ENCODE measurements at regions not wholly inside any gene's neighbourhood (a gene's known extent, or its start where the extent isn't known, plus 50 kb on each side); places are given as distances from the start of the nearest gene placed in this dataset.
"Not testable (repeated sequence)": the region's sequence is repeated elsewhere in the genome, so short reads cannot be mapped to it uniquely, and the experiment has no call there.

DNA sequence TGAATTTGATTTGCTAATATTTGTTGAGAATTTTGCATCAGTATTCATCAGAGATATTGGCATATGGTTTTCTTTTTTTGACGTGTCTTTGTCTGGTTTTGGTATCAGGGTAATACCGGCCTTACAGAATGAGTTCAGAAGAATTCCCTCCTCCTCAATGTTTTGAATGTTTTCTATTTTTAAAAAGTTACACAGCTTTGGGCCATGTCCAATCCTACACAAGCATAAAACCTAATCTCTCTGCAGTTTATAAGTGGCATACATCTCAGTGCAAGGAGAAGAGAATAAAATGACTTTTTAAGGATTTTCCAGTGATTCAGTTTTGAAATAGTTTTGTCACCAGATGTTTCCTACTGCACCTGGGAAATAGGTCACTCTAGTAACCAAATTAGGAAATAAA, 185.5 kb downstream of the COL12A1 start:
- TF ChIP-seq, protein P1, sequence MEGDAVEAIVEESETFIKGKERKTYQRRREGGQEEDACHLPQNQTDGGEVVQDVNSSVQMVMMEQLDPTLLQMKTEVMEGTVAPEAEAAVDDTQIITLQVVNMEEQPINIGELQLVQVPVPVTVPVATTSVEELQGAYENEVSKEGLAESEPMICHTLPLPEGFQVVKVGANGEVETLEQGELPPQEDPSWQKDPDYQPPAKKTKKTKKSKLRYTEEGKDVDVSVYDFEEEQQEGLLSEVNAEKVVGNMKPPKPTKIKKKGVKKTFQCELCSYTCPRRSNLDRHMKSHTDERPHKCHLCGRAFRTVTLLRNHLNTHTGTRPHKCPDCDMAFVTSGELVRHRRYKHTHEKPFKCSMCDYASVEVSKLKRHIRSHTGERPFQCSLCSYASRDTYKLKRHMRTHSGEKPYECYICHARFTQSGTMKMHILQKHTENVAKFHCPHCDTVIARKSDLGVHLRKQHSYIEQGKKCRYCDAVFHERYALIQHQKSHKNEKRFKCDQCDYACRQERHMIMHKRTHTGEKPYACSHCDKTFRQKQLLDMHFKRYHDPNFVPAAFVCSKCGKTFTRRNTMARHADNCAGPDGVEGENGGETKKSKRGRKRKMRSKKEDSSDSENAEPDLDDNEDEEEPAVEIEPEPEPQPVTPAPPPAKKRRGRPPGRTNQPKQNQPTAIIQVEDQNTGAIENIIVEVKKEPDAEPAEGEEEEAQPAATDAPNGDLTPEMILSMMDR (IDR thresholded peaks at IDR 0.05; ENCODE audit: low read depth, low read length, missing control alignments): no peak
- no peak overlapping the region for H3K27ac ChIP-seq
- in situ Hi-C loops (cut with HindIII; ENCODE audit: low pct_ligation_motif_present, low sequenced_read_pairs): no loop called here
- H3K27me3 ChIP-seq (replicated peaks): no peaks in the 10 kb centered on the region
- DNase-seq: no peak
- H3K4me3 ChIP-seq (ENCODE audit: low read depth, low read length): no peak overlapping the region
- no peaks in the 10 kb centered on the region for H3K36me3 ChIP-seq (replicated peaks)

DNA sequence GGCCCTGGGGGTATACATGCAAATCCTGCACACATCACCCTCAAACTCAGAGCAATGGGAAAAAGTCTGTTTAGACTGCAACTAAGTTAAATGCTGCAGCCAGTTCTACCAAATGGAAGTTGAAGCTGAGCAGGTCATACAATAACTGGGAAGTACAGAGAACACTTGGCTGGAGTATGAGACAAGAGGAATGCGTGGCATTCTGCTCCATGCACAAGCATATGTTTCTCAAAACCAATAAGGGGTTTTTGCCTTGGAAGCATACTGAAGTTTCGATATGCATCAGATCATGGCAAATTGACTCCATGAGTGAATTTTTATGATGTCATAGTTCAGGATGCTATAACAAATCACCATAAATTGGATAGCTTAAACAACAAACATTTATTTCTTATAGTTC, 193.8 kb downstream of the COL12A1 start:
- no peaks in the 10 kb centered on the region for H3K36me3 ChIP-seq (replicated peaks)
- H3K27ac ChIP-seq: no peak overlapping the region
- TF ChIP-seq, protein P1 (IDR thresholded peaks at IDR 0.05; ENCODE audit: low read depth, low read length, missing control alignments): no peak
- in situ Hi-C loops (cut with HindIII; ENCODE audit: low pct_ligation_motif_present, low sequenced_read_pairs): no loop called here
- no peaks in the 10 kb centered on the region for H3K27me3 ChIP-seq (replicated peaks)
- DNase-seq: no peak
- H3K4me3 ChIP-seq (ENCODE audit: low read depth, low read length): no peak overlapping the region

DNA sequence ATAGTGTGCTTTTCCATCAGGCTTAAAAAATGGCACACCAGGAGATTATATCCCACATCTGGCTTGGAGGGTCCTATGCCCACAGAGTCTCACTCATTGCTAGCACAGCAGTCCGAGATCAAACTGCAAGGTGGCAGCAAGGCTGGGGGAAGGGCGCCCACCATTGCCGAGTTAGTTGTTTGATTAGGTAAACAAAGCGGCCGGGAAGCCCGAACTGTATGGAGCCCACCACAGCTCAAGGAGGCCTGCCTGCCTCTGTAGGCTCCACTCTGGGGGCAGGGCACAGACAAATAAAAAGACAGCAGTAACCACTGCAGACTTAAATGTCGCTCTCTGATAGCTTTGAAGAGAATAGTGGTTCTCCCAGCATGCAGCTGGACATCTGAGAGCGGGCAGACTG, 201.9 kb downstream of the COL12A1 start:
- not testable (repeated sequence) for DNase-seq

DNA sequence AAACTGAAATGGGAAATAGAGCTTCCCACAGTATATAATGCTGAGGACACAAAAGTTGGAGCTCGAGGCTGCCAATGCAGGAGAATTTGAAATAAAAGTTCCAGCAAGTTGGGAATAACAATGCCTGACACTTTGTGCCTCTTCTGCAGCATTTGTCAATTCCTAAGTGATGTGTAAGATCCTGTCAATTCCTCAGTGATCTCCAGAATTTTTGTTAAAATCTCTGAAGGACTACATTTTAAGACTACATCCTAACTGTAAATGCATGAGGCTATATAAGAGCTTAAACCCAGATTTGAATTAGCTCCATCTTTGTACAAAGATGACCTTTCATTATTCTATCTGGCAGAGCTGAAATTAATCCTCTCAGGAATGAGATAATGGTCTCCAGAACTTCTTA, 208.2 kb downstream of the COL12A1 start:
- TF ChIP-seq, protein P1 (IDR thresholded peaks at IDR 0.05; ENCODE audit: low read depth, low read length, missing control alignments): no peak
- no peak for DNase-seq
- H3K36me3 ChIP-seq (replicated peaks): no peaks in the 10 kb centered on the region
- in situ Hi-C loops (cut with HindIII; ENCODE audit: low pct_ligation_motif_present, low sequenced_read_pairs): no loop called here
- H3K4me3 ChIP-seq (ENCODE audit: low read depth, low read length): no peak overlapping the region
- H3K27ac ChIP-seq: no peak overlapping the region
- H3K27me3 ChIP-seq (replicated peaks): no peaks in the 10 kb centered on the region

More for the DNA sequence above, 201.9 kb downstream of the COL12A1 start:
- H3K4me3 ChIP-seq (ENCODE audit: low read depth, low read length); in situ Hi-C loops (cut with HindIII; ENCODE audit: low pct_ligation_motif_present, low sequenced_read_pairs); H3K27me3 ChIP-seq (replicated peaks); H3K27ac ChIP-seq; H3K36me3 ChIP-seq (replicated peaks): not testable (repeated sequence)

DNA sequence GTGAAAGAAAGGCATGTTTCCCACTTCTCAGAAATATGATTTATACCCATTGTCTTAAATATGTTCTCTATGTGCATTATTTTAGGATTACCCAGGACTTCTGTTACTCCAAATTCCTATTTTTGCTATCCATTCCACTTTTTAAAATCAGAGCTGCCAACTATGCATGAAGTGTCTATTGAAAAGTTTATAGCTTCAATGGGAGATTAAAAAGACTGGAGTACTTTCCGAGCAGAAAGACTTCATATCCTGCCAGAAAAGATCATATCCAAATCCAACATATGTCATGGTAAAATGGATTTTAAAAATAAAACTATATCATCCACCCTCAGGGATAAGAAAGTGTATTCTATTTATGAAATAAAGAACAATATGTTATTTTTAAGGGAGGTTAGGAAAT, 212.7 kb downstream of the COL12A1 start:
- TF ChIP-seq, protein P1 (IDR thresholded peaks at IDR 0.05; ENCODE audit: low read depth, low read length, missing control alignments): no peak
- H3K4me3 ChIP-seq (ENCODE audit: low read depth, low read length): no peak overlapping the region
- H3K27me3 ChIP-seq (replicated peaks): no peaks in the 10 kb centered on the region
- DNase-seq: no peak
- H3K36me3 ChIP-seq (replicated peaks): no peaks in the 10 kb centered on the region
- H3K27ac ChIP-seq: no peak overlapping the region
- in situ Hi-C loops (cut with HindIII; ENCODE audit: low pct_ligation_motif_present, low sequenced_read_pairs): no loop called here

DNA sequence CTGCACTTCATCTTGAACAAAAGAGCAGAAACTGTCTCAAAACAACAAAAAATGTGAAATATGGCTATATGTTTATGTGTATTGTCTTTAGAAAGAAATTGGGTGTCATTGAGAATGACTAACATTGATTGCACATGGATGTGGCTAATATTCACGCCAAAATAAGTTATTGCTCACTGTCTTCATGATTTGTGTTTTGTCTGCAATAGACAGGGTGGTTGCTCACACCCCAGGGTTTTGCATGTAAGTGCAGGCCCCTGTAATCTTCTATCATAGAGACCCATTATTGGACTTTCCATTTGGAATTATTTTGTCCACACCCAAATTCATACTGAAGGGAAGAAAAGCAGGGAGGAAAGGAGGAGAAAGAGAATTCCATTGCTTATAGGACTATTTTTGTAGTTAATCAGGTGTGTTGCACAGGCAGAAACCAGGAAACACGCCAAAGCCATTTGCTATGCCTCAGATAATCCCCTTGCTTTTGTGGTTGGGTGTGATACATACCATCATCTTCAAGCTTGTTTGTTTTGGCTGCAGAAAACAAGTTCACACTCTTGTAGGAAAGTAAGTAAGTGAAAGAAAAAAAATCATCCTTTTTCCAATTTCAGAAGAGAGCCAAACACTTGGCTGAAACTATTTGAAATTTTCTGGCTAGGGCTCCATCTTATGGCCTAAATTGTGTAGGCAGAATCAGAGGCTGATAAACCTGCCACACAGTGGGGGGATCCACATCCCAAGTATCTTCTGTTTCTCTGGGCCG, 214.1 kb downstream of the COL12A1 start:
- no peak overlapping the region for H3K4me3 ChIP-seq (ENCODE audit: low read depth, low read length)
- in situ Hi-C loops (cut with HindIII; ENCODE audit: low pct_ligation_motif_present, low sequenced_read_pairs): no loop called here
- no peak overlapping the region for H3K27ac ChIP-seq
- H3K27me3 ChIP-seq (replicated peaks): no peaks in the 10 kb centered on the region
- TF ChIP-seq, protein P1 (IDR thresholded peaks at IDR 0.05; ENCODE audit: low read depth, low read length, missing control alignments): peak; percentile 56
- DNase-seq: peak; percentile 24
- H3K36me3 ChIP-seq (replicated peaks): no peaks in the 10 kb centered on the region
